Esophagus (tissue), 2 donors: ENCODE measurements at regions not wholly inside any gene's neighbourhood (a gene's known extent, or its start where the extent isn't known, plus 50 kb on each side); places are given as distances from the start of the nearest gene placed in this dataset.

Experiments used
- H3K27ac ChIP-seq, 2 donors: one replicate each; pipeline ENCODE4 v1.5.1; 2013; ENCODE audit warnings: low read depth in 2 of 2, mild to moderate bottlenecking in 2 of 2, inconsistent platforms in 1 of 2, low read length in 1 of 2, moderate library complexity in 1 of 2
- H3K27me3 ChIP-seq, 2 donors: one replicate each; pipeline ENCODE4 v1.6.1; 2013; ENCODE audit warnings: low read length in 2 of 2, control low read depth in 1 of 2, mild to moderate bottlenecking in 1 of 2; ENCODE audit not compliant: insufficient read depth in 2 of 2, control insufficient read depth in 1 of 2
- H3K36me3 ChIP-seq, 2 donors: one replicate each; pipeline ENCODE4 v1.6.1; 2013; ENCODE audit warnings: low read length in 1 of 2; ENCODE audit not compliant: control insufficient read depth in 2 of 2, insufficient read depth in 2 of 2
- H3K4me1 ChIP-seq, 2 donors: one replicate each; pipeline ENCODE4 v1.6.1; 2013; ENCODE audit warnings: low read length in 1 of 2; ENCODE audit not compliant: control insufficient read depth in 2 of 2, insufficient read depth in 2 of 2
- H3K4me3 ChIP-seq, 2 donors: one replicate each; pipeline ENCODE4 v1.5.1; 2013; ENCODE audit warnings: low read length in 2 of 2, mild to moderate bottlenecking in 2 of 2, low read depth in 1 of 2, moderate library complexity in 1 of 2
- H3K9me3 ChIP-seq, 2 donors: one replicate each; pipeline ENCODE4 v1.6.1; 2013; ENCODE audit warnings: mild to moderate bottlenecking in 2 of 2, low read depth in 1 of 2, low read length in 1 of 2, moderate library complexity in 1 of 2; ENCODE audit not compliant: control insufficient read depth in 2 of 2, insufficient read depth in 1 of 2
- WGBS, 2 donors: extraction: QIAGEN DNeasy Blood & Tissue Kit; methylation state at CpG; one replicate each; pipeline ENCODE4 v1.1.7; 2013; 5-methylcytosine and 5-hydroxymethylcytosine counted together
- donor health status: healthy with polysubstance abuse.
- donor health status: Bipolar disorder and iron deficiency.

DNA sequence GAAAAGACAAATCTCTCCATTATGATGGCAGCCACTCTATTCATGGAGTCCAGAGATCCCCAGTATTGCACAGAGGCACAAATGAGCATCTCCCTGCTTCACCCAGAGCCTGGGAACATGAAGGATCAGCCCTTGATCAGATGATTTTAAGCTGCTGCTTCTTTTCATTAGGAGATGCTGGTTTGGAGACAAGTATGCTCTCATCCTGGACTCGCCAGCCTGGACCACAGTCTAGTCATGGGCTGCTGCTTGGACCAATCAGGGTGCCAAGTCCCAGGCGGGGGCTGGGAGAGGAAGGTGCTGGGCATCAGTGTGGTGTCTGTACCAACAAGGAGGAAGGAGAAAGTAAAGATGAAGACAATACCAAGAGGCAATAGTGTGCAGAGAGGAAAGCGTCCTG, 195.7 kb upstream of the FOXQ1 start:
- Histone ChIP-seq H3K27me3 (no peaks in the 10 kb centered on the region), H3K36me3 (no peaks in the 10 kb centered on the region), H3K9me3 (no peaks in the 10 kb centered on the region), H3K4me3 (no peak overlapping the region), H3K27ac (no peak overlapping the region), H3K4me1 (no peaks in the 10 kb centered on the region)
- 85 to 94% methylated on average over 3 of the region's 3 CpGs for WGBS, 2 donors

DNA sequence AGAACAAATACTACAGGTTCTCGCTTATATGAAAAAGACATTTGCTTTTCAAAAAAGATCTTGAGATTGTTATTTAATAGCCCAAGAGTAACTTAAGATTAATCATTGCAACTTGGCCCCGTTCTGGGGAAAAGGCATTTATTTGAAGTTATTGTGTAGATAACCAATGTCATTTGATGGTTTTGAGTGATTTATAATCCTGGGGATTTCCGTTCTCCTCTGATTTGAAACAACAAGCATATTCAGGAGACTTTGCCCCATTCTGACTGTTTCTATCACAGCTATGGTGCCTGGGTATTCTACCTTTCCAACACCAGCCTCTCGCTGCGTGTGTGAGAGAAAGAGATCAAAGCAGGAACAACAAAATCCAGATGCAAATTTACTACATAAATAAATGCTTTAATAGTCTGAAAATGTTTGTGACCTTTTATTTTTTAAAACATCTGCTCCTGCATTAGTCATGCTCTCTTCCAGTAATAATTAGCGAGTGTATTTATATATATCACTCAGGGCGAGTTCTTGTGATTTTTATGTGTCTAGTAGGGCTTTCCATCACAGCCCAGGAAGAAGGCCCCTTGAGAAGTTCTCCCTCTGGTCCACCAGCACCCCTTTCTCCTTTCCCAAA, 197.9 kb upstream of the FOXQ1 start:
- Histone ChIP-seq H3K4me1 (no peaks in the 10 kb centered on the region), H3K36me3 (no peaks in the 10 kb centered on the region), H3K9me3 (no peaks in the 10 kb centered on the region), H3K27me3 (no peaks in the 10 kb centered on the region), H3K4me3 (no peak overlapping the region), H3K27ac (no peak overlapping the region)
- 52 to 57% methylated on average over 7 of the region's 7 CpGs for WGBS, 2 donors

DNA sequence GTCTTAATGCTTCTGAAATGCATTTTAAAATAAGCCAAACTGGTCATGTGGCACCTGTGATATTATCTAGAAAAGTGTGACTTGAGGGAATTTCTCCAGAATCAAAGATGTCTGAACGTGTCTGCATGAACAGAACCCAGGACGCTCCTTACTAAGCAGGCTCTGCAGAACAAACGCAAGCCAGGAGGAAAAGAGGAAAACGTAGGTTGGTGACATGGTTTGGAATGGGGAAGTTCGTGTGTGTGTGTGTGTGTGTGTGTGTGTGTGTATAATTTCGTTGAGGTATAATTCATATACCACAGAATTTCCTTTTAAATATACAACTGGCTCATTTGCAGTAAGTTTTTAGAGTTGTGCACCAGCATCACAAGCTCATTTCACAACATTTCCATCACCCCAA, 200.5 kb upstream of the FOXQ1 start:
- H3K27me3 ChIP-seq, result no peaks in the 10 kb centered on the region
- H3K27ac ChIP-seq, result peak overlapping the region; percentile 18 to 37
- no peaks in the 10 kb centered on the region for H3K9me3 ChIP-seq
- H3K36me3 ChIP-seq, result no peaks in the 10 kb centered on the region
- WGBS, 2 donors, result 40 to 44% methylated on average over 6 of the region's 6 CpGs
- no peak overlapping the region for H3K4me3 ChIP-seq
- peaks cover 0 to 2% of the 10 kb centered on the region in 2 donors for H3K4me1 ChIP-seq

DNA sequence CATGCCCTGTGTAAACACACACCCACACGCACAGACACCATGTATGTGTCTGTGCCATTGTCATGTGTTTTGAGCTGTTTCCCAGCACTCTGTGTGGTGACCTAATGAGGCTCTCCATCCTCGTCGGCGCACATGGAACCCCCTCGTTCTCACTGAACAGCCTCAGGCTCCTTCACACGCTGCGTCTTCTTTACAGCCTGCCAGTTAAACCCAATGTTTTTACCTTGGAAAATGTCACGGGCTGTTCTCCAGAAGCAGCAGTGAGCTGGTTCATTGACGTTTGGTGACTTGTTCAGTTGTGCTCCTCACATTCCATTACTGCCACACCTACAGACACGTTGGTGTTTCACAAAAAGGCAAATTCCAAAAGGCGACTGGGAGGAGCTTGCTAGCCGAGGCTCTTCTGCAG, 201.0 kb upstream of the FOXQ1 start:
- H3K36me3 ChIP-seq, result no peaks in the 10 kb centered on the region
- no peaks in the 10 kb centered on the region for H3K9me3 ChIP-seq
- 48 to 53% methylated on average over 12 of the region's 12 CpGs for WGBS, 2 donors
- H3K27ac ChIP-seq, result peak overlapping the region; percentile 11 to 53
- no peak overlapping the region for H3K4me3 ChIP-seq
- no peaks in the 10 kb centered on the region for H3K27me3 ChIP-seq
- peaks cover 0 to 2% of the 10 kb centered on the region in 2 donors for H3K4me1 ChIP-seq

DNA sequence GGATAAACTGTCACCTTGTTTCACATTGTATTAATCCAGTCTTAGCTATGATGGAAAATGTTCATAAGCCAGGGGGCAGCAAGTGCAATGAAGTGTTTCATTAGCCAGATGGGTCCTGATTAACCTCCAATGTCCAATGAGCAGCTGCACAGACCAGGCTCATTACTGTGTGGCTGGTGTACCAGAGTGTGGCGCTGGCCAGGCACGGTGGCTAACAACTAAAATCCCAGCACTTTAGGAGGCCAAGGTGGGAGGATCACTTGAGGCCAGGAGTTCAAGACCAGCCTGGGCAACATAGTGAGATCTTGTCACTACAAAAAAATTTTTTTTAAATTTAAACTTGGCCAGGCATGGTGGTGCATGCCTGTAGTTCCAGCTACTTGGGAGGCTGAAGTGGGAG, 201.7 kb upstream of the FOXQ1 start:
- H3K27ac ChIP-seq, result peak overlapping the region in 1 of 2 donors; percentile 53
- 79 to 83% methylated on average over 2 of the region's 2 CpGs for WGBS, 2 donors
- H3K27me3 ChIP-seq, result no peaks in the 10 kb centered on the region
- H3K4me1 ChIP-seq, result peaks cover 0 to 2% of the 10 kb centered on the region in 2 donors
- H3K9me3 ChIP-seq, result no peaks in the 10 kb centered on the region
- H3K36me3 ChIP-seq, result no peaks in the 10 kb centered on the region
- no peak overlapping the region for H3K4me3 ChIP-seq

DNA sequence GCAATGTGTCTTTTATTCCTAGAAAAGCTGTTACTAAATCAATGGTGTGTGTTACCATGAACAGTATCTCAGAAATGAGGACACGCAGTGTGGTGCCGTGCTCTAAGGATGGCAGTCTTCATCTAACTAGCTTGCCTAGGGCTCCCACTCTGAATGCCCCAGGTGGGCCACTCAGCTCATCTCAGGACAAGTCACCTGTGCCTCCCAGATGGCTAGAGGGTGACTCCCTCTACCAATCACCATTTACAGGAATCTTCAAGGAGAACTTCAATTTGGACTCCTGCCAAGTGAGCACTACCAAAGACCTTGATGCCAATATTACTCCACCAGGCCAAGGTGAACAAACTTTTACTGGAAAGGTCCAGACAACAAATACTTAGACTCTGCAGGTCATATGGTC, 202.8 kb upstream of the FOXQ1 start:
- Histone ChIP-seq H3K27me3 (no peaks in the 10 kb centered on the region), H3K4me1 (peaks cover 0 to 2% of the 10 kb centered on the region in 2 donors), H3K36me3 (no peaks in the 10 kb centered on the region), H3K4me3 (no peak overlapping the region), H3K9me3 (no peaks in the 10 kb centered on the region), H3K27ac (no peak overlapping the region)
- WGBS, 2 donors, result 71 to 98% methylated on average over 2 of the region's 2 CpGs

DNA sequence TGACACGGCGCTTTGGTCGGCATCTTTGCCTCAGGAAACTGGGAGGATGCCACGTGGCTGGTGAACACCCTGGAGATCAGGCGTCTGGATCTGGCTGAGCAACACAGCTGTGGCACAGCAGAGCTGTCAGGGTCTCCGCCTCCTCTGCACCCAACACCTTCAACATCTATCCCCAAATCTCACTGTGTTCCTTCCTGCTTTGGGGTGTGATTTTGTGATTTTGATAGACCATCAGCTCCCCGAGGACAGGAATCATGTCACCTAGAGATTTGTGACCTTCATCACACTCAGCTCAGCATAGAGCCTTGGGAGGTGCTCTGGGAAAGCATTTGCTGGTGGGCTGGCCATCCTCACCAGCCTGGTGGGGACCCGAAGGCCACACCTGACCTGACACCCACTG, 203.7 kb upstream of the FOXQ1 start:
- Histone ChIP-seq H3K4me3 (no peak overlapping the region), H3K9me3 (no peaks in the 10 kb centered on the region), H3K27me3 (no peaks in the 10 kb centered on the region), H3K4me1 (peaks cover 0 to 4% of the 10 kb centered on the region in 2 donors), H3K27ac (no peak overlapping the region), H3K36me3 (no peaks in the 10 kb centered on the region)
- WGBS, 2 donors, result 86 to 87% methylated on average over 8 of the region's 8 CpGs

DNA sequence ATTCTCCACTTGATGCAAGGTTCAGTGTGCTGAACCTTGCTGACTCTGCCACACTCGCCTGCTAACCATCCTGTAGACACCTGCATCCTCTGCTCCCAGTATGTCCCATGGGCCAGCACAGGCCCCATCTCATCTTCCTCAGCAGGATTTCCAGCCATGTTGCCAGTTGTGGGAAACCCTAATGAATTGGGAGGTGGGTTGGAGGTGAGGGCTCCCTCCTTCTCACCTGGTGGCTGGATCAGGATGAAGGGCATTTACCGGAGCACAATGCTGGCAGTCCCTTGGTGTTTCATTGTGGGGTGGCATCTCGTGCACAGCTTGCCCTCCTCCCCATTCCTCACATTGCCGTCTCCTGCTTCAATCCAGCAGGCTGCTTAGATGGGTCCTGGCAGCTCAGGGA, 204.3 kb upstream of the FOXQ1 start:
- no peak overlapping the region for H3K27ac ChIP-seq

DNA sequence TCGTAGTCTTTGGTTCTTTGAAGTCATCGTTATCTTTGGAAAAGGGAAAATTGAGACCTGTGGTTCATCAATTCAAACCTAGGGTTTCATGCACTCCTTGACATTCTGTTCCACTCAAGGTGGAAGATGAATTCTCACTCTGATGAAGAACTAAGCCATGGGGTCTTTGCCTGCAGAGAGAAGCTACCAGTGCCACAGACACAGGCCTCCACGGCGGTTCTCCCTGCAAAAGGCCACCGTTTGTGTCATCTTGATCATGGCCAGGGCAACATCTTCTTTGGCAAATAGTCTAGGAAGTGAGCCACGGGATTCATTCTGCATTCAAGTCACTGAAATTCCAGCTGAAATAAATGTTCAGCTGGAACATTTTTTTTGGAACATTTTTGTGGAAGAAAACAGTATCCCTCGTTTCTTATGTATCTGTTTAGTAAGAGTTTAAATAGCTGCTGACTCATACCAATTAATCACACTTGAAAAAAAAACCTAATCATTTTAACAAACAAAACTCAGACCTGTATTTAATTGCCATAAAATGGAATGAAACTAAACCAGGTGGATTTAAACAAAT, 206.0 kb upstream of the FOXQ1 start:
- Histone ChIP-seq H3K4me3 (no peak overlapping the region), H3K36me3 (no peaks in the 10 kb centered on the region), H3K4me1 (peaks cover 0 to 4% of the 10 kb centered on the region in 2 donors), H3K27ac (no peak overlapping the region), H3K27me3 (no peaks in the 10 kb centered on the region), H3K9me3 (no peaks in the 10 kb centered on the region)
- WGBS, 2 donors, result 54 to 60% methylated on average over 7 of the region's 7 CpGs

More for the DNA sequence above, 204.3 kb upstream of the FOXQ1 start:
- Histone ChIP-seq H3K36me3 (no peaks in the 10 kb centered on the region), H3K9me3 (no peaks in the 10 kb centered on the region), H3K4me1 (peaks cover 0 to 4% of the 10 kb centered on the region in 2 donors), H3K4me3 (no peak overlapping the region), H3K27me3 (no peaks in the 10 kb centered on the region)
- WGBS, 2 donors, result 85 to 95% methylated on average over 4 of the region's 4 CpGs
